VCaP (cell line): ENCODE measurements at regions not wholly inside any gene's neighbourhood (a gene's known extent, or its start where the extent isn't known, plus 50 kb on each side); places are given as distances from the start of the nearest gene placed in this dataset.

Source experiments
- H3K27ac ChIP-seq: fragments of 450-650 bp; 2 replicates; pipeline ENCODE4 v1.5.1; 2017
- CTCF ChIP-seq: fragments of 450-650 bp; conservative IDR thresholded peaks from 2 replicates; pipeline ENCODE4 v1.5.1; 2017; ENCODE audit warnings: mild to moderate bottlenecking, moderate library complexity

GRCh38 chr5:124315741-124316415 lies 430.6 kb downstream of the ZNF608 start:
- no peak overlapping the region for H3K27ac ChIP-seq
- TF ChIP-seq CTCF: no peak

- no peak for TF ChIP-seq CTCF
- H3K27ac ChIP-seq: no peak overlapping the region
These were observed 436.0 kb downstream of the ZNF608 start for GRCh38 chr5:124310453-124310852.

- no peak overlapping the region for H3K27ac ChIP-seq
- TF ChIP-seq CTCF: no peak
These were observed 437.0 kb downstream of the ZNF608 start for GRCh38 chr5:124309241-124309980.

- H3K27ac ChIP-seq: no peak overlapping the region
- no peak for TF ChIP-seq CTCF
These were observed 443.1 kb downstream of the ZNF608 start for GRCh38 chr5:124303366-124303765.

GRCh38 chr5:124302533-124302932 lies 443.9 kb downstream of the ZNF608 start:
- no peak for TF ChIP-seq CTCF
- no peak overlapping the region for H3K27ac ChIP-seq

GRCh38 chr5:124301850-124302249 lies 444.6 kb downstream of the ZNF608 start:
- TF ChIP-seq CTCF: no peak

GRCh38 chr5:124300815-124301621 lies 445.4 kb downstream of the ZNF608 start:
- TF ChIP-seq CTCF: no peak

More at GRCh38 chr5:124301850-124302249, 444.6 kb downstream of the ZNF608 start:
- no peak overlapping the region for H3K27ac ChIP-seq

More at GRCh38 chr5:124300815-124301621, 445.4 kb downstream of the ZNF608 start:
- no peak overlapping the region for H3K27ac ChIP-seq
